Stimulated activated CD8-positive, alpha-beta memory T cell treated with anti-CD3 and anti-CD28 coated beads, Interleukin-4, amount 100 ng/mL, for 48 hours (primary cell): ENCODE measurements at regions not wholly inside any gene's neighbourhood (a gene's known extent, or its start where the extent isn't known, plus 50 kb on each side); places are given as distances from the start of the nearest gene placed in this dataset.
"Not testable (repeated sequence)": the region's sequence is repeated elsewhere in the genome, so short reads cannot be mapped to it uniquely, and the experiment has no call there.

Experiments used
- DNase-seq: peaks from one replicate; pipeline ENCODE4 v3.0.0-alpha.2; 2020

DNA sequence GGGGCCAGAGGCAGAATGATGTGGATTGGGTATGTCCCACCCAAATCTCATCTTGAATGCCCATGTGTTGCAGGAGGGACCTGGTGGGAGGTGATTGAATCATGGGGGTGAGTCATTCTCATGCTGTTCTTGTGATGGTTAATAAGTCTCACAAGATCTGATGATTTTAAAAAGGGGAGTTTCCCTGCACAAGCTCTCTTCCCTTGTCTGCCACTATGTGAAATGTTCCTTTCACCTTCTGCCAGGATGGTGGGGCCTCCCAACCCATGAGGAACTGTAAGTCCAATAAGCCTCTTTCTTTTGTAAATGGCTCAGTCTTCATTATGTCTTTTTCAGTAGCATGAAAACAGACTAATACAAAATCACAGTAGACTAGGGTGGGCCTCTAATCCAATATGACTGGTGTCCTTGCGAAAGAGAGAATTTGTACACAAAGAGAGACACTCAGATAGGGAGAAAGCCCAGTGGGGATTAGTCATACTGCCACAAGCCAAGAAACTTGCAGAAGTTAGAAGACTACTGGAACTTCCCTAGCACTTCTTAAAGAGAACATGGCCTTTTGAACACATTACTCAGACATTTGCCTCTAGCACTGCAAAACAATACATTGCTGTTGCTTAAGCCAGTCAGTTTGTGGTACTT is 68.4 kb downstream of the ANXA1 start:
- DNase-seq, result peak; percentile 53

DNA sequence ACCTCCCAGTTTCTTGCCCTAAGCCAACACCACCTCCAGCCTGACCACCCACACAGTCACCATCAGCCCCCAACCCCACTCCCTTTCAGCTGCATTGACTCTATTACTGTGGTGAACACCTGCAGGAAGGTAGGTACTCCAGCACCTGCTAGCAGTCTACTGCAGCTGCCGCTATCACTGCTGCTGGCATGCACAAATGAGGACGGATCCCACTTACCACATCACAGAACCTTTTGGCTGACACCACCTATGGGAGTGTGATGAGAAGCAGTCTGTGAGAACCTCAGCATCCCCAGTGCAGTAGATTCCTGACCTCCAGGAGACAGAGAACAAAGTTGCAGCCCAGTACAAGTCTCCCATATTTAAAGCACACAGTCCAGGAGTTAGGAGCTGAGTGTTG is 71.9 kb downstream of the ANXA1 start:
- DNase-seq, result no peak

DNA sequence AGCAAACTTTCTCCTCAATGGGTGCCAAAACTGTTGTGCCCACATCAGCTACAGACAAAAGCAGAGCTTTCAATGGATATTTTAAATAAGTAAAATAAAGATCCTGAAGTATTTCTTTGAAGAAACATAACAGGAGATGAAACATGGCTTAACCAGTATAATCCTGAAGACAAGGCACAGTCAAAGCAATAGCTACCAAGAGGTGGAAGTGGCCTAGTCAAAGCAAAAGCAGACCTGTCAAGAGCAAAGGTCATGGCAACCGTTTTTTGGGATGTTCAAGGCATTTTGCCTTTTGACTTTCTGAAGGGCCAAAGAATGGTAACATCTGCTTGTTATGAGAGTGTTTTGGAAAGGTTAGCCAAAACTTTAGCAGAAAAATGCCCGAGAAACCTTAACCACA is 77.9 kb downstream of the ANXA1 start:
- no peak for DNase-seq

DNA sequence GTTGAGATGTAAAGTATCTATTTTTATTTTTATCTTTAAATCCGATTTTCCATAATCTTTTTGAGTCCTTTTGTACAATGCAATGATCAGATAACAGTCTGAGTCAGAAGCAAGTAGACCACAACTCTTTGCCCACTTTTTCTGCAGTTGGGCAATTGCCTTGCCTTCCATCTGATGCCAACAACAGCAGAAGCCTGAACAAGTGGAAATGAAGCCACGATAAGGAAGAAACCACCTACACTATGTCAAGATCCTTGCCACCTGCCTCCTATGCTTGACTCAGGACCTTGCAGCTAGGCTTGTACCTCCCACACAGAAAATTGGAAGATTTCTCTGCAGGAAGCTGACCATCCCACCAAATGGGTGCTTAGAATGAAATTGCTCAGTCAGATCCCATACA is 78.6 kb downstream of the ANXA1 start:
- no peak for DNase-seq

DNA sequence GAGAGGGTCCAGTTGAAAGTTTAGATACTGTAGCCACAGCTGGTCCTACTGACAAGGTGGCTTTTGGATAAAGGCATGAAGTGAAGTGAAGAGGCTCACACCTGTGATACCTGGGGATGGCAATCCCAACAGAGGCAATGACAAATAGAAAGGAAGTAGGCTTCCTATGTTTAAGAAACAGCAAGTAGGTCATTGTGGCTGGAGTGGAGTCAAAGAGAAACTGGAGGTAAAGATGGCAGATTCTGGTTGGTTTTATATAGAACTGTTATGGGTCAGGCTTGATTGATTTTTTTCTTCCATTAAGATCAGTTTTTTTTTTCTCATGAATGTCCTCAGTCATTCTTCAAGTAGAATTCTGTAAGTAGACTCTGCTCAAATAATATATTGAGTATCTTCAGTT is 79.5 kb downstream of the ANXA1 start:
- no peak for DNase-seq

DNA sequence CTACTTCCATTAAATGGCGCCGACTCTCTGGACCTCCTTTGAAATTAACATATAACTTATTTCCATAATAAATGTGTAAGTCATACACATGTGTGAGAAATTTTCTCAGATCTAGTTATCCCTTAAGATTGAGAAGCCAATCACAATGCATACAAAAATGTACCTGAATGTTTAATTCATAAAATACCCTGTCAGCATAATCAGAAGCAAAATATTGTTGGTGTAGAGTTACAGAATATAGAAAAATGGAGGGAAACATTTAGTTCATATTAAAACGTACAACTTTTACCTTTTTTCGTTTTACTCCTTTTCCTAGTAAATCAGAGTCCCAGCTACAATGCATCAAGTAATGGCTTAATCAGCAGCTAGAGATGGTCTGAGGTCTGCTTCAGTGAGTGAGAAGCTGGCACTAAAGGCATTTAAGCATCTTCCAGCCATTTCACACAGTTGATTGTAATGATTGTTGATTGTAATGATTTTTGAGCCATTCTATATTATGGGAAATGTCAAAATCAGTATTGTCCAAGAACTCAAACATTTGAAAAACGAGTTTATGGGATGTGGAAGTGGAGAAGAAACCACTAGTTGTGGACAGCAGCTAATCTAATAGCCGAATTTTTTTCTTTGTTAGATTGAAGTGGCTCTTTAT is 81.8 kb downstream of the ANXA1 start:
- no peak for DNase-seq

DNA sequence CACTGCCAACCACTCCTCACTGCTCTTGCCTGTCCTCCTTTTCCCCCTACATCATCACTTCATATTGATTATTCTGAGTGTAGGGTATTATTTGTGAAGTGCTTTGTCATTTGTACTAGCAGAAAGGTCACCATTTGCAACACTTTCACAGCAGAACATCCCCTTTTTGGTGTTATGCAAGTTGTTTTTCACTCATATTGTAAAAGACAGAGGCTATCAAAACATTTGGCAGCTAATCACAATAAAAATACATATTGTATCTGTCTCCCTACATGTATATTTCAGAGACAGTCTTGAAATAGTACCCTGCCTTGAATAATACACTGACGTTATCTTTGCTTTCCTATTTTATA is 82.3 kb downstream of the ANXA1 start:
- DNase-seq, result no peak

DNA sequence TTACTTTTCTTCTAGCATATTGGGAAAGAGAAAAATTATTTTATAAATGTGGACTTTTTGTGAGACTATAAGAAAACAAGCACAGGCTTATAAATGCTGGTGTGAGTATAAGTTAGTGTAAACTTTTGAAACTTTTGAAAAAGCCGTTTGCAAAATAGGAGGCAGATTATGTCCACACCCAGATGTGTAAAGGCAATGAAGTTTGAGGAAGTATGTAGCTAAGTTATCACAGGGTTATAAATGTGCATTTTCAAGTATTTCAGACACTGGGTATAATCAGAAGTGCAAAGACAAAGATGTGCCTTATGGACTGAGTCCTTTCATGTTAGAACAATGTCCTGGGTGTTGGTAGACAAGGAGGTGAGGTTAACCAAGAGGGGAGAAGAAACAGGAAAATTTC is 85.5 kb downstream of the ANXA1 start:
- no peak for DNase-seq

DNA sequence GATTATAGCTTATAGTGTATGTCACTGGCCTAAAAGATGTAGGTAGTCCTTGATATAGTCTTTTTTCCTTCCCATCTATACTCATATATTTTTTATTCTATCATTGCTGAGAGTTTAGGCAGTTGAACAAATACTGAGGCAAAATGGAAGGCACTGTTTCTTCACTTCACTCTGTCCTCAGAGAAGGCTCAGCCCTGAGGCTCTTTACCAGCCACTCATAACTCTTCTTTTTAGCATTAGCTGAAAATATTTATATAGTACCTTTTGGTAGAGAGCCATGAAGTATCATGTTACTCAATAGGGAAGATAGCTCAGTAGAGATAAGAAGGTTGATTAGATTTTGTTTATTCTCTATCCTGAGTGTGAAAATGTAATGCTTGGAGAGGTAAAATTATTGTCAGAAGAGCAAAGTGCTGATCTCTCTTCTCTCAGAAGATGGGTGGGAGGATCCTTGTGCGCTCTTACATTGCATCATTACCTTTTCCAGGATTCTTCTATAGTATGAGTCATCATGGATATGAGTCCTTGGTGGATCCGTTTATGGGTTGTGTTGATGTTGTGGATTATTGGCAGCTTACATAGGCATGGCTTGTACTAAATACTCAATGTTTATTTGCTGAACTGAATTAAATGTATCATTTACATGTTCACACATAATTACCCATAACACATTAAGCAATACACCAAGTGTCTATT is 88.1 kb downstream of the ANXA1 start:
- no peak for DNase-seq

DNA sequence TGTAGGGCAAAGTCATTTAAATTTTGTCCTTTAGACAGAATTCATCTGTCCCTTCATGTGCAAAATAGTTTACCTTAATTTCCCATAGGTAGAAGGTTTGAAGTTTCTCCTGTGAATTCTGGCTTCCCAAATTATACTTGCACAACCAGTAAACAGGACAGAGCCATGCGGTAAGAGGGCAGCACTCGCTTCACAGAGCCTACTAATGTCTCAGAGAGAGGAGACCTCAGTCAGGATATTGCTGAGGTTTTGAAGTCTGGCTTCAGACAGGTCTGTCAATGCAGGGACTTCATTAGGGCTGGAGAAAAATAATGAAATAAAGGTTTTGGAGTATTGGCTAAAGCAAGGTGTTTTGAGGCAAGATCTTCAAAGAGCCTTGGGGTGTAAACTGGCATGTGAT is 91.4 kb downstream of the ANXA1 start:
- no peak for DNase-seq

DNA sequence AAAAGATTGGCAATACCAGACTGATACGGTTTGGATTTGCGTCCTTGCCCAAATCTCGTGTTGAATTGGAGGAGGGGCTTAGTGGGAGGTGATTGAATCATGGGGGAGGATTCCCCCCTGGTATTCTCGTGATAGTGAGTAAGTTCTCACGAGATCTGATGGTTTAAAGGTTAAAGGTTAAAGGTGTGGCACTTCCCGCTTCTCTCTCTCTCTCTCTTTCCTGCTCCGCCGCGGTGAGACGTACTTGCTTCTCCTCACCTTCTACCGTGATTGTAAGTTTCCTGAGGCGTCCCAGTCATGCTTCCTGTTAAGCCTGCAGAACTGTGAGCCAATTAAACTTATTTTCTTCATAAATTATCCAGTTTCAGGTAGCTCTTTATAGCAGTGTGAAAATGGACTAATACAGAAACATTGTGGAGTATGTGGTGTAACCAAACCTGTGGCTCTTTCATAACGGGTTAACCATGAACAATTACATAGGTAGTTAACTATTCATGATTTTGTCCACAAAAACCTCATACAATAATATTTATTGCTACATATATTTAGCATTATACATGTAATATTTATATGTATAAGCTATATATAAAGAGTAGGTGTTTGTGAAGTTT is 107.5 kb downstream of the ANXA1 start:
- DNase-seq, result no peak

DNA sequence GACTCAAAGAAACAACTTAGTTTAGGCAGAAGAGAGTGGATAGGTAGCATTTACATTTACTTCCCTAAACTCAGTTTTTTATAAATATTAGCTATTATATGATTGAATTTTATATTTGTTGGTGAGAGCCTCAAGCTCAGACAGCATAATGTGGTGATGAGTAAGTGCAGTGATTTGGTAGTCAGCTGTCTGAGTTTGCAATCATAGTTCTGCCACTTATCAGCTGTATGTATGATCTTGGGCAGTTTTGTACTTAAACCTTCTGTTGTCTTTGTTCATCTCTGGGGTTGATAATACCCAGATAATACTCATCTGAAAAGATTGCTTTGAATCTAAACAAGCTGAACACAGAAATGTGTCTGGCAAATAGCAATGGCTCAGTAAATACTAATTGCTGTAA is 108.8 kb downstream of the ANXA1 start:
- DNase-seq, result no peak

DNA sequence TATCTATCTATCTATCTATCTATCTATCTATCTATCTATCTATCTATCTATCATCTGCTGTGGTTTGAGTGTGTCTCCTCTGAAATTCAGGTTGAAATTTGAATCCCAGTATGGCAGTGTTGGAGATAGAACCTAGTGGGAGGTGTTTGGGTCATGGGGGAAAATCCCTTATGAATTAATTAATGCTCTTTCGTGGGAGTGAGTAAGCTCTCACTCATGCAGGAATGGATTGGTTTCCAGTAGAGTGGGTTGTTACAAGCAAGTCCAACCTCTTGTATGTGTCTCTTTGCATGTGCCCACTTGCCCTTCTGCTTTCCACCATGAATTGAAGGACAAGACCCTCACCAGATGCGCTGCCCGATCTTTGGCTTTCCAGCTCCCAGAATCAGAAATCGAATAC is 113.0 kb downstream of the ANXA1 start:
- no peak for DNase-seq

DNA sequence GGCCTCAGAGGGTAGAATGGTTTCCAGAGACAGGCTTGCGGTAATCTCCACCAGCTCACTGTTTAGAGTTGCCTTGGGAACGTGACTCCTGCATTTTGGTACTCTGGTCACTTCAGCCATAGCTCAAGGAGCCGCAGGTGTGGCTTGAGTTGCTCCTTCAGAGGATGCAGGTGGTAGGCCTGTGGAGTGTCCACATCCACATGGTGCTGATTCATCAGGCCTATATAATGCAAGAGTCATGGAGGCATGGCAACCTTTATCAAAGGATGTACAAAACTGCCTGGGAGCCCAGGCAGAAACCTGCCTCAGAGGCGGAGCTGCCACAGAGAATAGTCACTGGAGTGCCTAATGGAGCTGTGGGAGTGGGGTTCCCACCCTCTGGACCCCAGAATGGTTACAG is 114.2 kb downstream of the ANXA1 start:
- DNase-seq, result no peak

DNA sequence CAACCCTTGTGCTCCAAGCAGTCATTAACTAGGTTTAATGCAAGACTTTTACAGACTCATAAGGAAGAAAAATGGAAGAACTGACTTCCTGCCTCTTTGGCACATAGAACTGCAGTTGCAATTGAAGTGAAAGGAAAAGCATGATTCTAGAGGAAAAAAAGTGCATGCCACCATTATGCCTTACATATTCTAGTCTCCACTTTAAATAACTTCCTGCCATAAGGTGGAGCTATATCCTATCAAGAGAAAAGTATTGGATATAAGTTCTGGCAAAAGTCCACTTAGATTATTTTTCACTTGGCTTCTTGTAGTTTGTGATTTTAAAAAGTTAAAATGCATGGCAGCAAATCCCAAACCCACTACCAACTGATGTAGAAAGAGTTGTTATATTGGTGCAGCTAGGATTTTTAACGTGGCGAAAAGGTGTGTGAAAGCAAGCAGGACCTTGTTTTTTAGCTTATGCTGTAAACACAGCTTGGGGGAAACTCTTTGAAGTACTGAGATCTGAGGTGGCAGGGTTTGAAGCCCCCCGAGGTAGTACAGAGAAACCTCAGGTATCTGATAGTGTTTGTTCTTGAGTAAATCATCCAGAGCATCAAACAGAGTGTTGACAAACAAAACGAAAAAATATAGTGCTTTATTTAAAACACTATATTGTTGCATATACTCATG is 117.9 kb downstream of the ANXA1 start:
- no peak for DNase-seq

DNA sequence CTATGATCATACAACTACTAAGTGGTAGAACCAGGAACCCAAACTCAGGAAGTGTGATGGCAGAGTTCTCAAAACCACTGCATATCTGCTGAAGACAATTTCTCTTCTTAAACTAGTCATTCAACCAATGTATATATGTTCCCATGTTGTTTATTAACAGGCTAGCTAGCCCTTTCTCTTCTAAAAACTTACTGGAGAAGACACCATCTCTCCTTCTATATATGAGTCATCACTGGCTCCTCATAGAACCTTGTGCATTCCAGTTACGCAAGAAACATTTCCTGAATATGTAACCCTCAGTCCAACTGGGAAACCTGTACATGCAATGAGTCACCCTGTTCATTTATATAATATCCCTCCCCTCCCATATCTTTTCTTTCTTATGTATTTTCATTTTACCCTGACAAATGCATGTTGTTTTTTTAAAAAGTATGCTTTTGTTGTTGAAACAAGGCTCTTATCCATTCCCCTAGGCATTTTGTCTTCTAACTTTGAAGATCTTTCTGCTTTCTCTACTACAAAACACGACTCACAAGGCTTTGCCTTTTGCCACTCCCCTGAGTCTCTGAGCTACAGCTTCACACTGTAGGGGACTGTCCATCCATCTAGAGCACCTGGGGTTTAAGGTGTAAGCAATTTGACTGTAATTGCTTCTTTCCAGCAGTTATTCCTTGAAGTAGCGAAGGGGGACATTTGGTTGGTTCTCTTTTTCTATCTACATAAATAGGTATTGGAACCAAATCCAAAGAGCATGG is 119.5 kb downstream of the ANXA1 start:
- DNase-seq, result no peak

DNA sequence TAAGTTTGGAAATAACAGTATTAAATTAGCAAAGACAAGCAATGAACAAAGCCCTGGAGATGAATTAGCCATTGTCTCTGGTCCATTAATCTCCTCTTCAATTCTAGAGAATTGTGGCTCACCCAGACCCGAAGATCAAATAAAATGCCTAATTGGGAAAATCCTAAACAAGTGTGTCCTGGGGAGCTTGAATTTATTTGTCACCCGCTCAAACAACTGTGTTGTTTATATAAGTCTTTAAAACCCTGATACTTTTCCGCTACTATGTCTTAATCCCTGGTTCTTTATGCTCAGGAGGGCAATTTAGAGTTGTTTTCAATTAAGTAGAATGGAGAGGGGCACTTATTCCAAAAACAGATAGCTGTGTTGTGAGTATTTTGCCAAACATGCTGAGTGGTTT is 128.4 kb downstream of the ANXA1 start:
- DNase-seq, result no peak

DNA sequence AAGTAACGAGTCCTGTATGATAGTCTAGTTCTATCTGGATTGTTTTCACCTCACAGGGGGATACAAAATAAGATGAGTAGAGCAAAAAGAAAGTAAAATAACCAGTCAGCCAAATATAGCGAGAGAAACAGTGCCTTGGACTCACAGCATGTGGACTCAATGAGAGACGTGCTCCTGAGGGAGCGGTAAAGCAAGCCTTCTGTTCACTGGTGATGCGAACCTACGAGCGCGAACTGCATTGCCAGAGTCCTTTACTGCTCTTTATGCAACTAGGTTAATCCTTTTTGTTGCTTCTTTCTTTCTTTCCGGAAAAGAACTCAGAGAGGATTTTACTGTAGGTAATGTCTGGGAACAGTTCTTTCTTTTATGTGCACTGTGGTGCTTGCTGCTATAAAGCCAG is 132.7 kb downstream of the ANXA1 start:
- no peak for DNase-seq

DNA sequence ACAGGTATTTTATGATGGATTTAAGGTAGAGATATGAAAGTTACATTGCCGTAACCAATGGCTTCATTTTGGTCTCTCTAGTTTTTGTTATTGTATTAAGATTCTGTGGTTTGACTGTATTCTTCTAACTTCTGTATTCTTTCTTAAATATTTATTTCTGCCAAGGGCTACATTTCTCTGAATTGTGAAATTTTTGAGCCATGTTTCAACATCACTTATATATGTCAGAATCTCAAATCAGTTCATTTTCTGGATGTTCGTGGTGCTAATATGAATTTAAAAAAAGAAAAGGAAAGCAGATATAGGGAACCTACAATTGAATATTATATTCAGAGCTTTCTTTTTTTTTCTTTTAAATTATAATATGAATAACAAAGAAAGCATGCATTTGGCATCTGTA is 142.7 kb downstream of the ANXA1 start:
- no peak for DNase-seq

DNA sequence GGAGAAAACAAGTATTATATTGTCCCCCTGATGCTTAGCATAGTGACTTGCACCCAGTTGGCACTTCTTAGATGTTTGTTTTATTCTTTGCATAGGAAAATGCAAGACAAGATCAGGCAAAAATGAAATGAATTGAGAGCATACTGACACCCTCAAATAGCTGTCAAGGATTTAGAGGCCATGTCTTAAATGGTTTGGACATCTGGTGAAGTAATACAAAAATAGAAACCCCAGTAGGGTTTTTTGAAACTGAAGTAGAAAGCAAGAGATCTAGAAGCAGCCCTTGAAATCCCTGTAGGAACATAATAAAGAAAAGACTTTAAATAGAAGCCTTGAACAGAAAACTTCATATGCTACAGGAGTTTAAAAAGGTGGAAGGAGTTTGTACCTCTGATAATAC is 174.3 kb downstream of the ANXA1 start:
- no peak for DNase-seq

DNA sequence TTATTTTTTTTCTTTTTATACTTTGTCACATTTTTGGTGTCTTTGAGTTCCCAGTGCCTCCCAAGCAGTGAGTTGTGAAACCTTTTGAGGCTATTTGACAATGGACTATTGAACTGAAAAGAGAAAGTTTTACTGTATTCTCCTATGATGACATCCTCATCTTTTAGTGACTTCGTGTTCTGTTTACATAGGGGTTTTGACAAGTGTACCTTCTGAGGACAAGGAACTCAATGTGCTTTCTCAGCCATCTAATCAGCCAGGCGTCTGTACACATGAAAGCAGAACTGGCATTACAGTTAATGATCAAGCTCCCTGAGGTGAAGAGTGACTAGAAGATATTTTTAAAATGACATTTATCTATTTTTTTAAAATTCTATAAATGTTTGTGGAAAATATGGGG is 175.5 kb downstream of the ANXA1 start:
- DNase-seq, result no peak

DNA sequence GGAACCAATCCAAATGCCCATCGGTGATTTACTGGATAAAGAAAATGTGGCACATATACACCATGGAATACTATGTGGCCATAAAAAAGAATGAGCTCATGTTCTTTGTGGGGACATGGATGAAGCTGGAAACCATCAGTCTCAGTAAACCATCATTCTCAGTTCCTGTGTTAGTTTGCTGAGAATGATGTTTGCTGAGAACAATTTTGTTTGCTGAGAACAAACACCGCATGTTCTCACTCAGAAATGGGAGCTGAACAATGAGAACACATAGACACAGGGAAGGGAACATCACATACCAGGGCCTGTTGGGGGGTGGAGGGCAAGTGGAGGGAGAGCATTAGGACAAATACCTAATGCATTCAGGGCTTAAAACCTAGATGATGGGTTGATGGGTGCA is 185.5 kb downstream of the ANXA1 start:
- DNase-seq, result not testable (repeated sequence)

DNA sequence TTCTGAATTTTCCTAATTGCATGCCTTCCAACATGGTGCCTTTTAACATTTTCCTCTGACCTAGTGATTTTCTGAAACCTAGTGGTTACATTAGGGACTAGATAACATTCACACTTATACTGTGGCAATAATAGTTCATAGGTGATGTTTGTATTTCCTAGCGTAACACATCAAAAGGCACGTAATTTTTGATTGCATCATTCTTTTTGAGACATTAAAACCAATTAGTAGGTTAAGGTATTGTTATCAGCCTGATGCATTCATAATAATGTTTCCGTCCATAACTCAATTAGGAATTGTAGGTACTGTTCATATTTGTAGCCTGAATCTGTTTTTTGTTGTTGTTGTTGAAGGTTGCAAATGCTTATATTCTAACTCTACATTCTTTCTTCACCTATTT is 192.4 kb downstream of the ANXA1 start:
- DNase-seq, result no peak
